GM12873 (cell line): ENCODE measurements at regions not wholly inside any gene's neighbourhood (a gene's known extent, or its start where the extent isn't known, plus 50 kb on each side); places are given as distances from the start of the nearest gene placed in this dataset.

ENCODE experiments used
- TF ChIP-seq, protein P1 (sequence below): IDR thresholded peaks from 2 replicates; pipeline ENCODE4 v1.5.1; 2012; ENCODE audit warnings: low read depth, mild to moderate bottlenecking, moderate library complexity, low read length, control low read depth; ENCODE audit not compliant: insufficient read depth; ENCODE audit errors: missing control alignments

DNA sequence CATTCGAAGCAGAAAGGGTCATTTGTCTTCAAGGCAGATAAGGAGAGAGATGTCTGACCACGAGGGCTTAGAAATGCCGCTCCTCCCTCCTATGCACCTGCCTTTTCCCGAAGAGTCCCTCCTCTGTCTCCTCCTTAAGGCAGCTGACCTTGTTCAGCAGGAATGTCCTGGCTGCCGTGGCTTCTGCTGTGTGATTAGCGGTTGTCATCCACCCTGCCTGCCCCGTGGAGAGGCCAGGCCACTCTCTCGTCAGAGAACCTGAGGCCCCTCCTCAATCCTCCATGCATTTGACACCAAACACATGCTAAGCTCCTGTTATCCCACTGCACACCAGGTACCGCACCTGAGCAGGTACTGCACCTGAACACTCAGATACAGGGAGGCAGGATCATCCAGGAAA, 834.6 kb downstream of the TBC1D22A start:
- TF ChIP-seq, protein P1, sequence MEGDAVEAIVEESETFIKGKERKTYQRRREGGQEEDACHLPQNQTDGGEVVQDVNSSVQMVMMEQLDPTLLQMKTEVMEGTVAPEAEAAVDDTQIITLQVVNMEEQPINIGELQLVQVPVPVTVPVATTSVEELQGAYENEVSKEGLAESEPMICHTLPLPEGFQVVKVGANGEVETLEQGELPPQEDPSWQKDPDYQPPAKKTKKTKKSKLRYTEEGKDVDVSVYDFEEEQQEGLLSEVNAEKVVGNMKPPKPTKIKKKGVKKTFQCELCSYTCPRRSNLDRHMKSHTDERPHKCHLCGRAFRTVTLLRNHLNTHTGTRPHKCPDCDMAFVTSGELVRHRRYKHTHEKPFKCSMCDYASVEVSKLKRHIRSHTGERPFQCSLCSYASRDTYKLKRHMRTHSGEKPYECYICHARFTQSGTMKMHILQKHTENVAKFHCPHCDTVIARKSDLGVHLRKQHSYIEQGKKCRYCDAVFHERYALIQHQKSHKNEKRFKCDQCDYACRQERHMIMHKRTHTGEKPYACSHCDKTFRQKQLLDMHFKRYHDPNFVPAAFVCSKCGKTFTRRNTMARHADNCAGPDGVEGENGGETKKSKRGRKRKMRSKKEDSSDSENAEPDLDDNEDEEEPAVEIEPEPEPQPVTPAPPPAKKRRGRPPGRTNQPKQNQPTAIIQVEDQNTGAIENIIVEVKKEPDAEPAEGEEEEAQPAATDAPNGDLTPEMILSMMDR, result no peak

DNA sequence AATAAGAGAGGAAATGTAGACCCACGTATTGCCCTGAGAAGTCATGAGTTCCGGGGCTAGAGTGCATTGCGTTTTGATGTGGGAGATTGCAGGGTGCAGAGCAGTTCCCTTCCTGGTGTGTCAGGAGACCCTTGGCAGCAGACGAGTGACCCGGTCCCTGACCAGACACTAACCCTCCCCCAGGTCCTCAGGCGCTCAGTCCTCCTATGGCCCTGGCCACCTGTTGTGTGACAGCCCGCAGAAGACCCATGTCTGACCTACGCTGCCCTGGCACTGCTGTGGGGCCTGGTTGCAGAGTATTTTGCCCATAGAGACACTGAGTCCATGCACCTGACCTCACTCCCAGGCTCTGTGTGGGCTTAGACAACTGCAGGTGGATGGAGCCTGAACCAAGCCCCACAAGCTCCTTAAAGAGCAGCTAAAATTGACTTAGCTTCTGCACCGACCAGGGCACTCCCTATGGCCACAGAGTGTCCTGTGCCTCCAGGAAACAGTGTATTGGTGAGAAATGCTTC, 833.8 kb downstream of the TBC1D22A start:
- TF ChIP-seq, protein P1, result no peak

DNA sequence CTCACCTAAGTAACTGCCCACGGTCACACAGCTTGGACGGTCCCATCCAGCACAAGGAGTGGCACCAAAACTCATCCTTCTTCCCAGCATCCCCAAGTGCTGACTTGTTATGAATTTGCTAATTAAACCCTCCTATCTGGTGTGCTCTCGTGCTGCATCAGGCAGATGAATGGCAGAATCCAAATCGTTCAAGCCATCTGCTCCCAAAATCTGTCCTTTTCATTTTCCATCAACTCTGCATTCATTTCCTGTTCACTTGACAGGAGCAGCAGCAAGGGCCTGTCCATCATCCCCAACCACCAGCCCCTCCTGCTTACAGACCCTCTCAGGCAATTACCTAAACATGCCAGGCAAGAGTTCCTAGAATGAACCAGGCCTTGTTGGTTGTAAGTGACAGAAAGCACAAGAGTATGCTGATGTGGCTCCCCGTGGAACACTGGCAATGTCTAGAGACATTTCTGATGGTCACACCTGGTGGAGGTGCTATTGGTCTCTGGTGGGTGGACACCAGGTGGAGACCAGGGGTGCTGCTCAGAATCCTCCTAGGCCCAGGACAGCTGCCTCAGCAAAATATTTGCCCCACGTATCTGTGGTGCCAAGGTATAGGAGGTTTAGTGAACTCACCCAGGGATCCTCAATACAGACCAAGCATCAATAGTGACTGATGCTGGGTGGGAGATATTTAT, 832.5 kb downstream of the TBC1D22A start:
- TF ChIP-seq, protein P1, result no peak

DNA sequence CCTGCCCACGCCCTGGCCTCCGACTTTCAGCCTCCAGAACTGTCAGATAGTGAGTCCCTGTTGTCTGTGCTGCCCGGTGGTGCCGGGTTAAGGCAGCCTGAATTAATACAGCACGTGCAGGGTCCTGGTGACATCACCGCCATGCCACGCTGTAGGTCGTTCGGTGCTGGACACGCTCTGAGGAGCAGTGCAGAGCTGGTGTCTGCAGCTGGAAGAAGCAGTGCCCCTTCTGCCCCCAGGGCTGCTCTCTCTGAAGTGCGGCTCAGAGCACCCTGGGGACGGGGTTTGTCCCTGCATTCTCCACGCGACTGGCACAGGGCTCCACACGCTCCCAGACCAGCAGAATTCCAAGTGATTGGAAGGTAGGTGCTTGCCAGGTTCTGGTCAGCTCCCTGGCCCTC, 831.5 kb downstream of the TBC1D22A start:
- TF ChIP-seq, protein P1, result no peak

DNA sequence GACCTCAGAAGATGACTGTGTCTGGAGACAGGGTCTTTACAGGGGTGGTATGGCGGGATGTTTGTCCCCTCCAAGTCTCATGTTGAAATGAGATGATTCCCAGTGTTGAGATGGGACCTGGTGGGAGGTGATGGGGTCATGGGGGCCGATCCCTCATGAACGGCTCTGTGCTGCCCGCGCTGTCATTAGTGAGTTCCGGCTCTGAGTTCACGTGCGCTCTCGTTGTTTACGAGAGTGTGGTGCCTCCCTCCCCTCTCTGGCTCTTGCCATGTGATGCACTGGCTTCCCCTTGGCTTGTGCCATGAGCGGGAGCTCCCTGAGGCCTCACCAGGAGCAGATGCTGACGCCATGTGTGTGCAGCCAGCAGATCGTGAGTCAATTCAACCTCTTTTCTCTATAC, 830.8 kb downstream of the TBC1D22A start:
- TF ChIP-seq, protein P1, result no peak

DNA sequence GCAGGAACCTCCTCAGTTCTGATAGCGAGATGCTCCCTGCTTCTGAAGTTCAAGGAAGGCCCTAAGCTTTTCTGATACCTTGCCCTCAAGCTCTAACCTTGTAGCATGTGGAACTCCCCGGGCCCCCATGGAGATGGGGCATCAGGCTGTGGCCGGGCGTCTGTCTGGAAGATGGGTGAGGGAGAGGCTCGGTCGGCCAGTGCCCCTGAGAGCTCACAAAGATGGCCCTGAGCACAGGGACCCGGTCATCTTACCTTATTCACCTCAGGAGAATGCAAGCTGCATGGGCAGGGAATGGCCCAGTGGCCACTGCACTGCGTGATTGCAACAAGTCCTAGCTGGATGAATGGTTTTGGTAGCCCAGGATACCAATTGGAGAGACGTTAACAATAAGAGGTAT, 830.3 kb downstream of the TBC1D22A start:
- TF ChIP-seq, protein P1, result no peak

DNA sequence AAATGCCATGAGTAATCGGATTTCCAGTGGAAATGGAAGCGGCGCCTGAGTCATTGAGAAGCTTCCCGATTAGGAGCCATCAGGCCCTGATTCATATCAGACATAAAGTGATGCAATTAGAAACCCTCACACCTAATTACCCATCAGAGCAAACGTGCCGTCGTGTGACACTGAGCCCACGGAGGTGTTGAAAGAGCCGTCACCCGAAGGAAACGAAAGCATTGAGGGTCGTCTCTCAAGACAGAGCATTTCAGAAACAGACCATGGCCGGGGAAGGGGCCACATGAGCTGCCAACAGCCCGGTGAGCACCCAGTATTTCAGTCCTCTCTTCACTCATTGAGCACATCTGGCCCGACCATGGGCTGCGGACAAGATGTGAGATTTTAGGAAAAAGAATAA, 829.3 kb downstream of the TBC1D22A start:
- TF ChIP-seq, protein P1, result no peak

DNA sequence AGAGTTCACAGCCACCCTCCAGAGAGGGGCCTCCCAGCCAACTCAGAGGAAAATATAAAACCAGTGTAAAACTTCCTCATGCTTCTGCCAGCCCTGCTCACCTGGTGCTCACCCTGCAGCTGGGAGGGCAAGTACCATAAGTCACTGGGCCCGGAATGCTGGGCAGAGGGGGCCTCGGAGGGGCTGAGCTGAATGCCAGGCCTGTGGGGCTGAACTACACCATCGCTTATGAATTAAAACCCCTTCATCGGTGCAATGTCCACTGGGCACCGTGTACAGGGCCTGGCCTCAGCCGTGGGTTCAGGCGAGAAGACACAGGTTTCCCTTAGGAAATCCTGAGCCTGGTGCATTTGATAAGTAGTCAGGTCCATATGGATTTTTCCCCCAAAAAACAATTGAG, 828.6 kb downstream of the TBC1D22A start:
- TF ChIP-seq, protein P1, result no peak
